GM21447 (cell line): ENCODE measurements at regions not wholly inside any gene's neighbourhood (a gene's known extent, or its start where the extent isn't known, plus 50 kb on each side); places are given as distances from the start of the nearest gene placed in this dataset.
"Not testable (repeated sequence)": the region's sequence is repeated elsewhere in the genome, so short reads cannot be mapped to it uniquely, and the experiment has no call there.

Experiments
- ATAC-seq: cut with Tn5 transposase; IDR thresholded peaks from one replicate; pipeline ENCODE4 v1.9.1; 2021; ENCODE audit not compliant: unreplicated experiment

DNA sequence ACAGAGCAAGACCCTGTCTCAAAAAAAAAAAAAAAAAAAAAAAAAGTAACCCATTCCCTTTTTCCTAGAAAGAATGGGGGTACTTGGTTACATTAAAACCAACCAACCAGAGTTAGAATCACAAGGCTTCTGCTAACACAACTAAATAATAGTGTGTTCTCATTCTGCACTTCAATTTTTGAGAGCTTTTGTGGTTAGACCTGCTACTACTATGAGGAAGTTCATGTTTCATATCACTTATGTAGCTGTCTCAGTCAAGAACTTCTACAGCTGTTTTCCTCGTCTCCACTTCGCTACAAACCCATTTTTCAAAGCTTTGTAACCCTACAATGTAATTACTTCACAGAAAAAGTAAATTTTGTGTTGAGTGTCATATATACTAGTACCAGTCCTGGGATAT lies 58.3 kb downstream of the PDHA2 start:
- no peak for ATAC-seq

DNA sequence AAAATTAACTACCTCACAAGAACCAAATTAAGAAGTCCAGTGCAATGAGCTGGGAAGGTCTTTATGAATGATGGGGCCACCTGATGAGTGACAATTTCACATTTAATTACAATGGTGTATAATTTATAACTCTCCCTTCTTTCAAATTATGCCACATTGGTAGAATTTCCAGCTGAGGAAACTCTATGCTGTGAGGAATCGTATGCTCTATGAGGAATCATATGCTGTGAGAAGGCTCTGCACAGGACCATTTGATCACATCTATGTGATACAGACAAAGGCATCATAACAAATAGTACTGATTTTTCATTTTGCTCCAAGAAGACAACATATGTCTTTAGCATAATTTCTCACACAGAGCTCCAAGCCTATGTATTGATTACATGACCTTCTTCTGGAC lies 69.3 kb downstream of the PDHA2 start:
- no peak for ATAC-seq

DNA sequence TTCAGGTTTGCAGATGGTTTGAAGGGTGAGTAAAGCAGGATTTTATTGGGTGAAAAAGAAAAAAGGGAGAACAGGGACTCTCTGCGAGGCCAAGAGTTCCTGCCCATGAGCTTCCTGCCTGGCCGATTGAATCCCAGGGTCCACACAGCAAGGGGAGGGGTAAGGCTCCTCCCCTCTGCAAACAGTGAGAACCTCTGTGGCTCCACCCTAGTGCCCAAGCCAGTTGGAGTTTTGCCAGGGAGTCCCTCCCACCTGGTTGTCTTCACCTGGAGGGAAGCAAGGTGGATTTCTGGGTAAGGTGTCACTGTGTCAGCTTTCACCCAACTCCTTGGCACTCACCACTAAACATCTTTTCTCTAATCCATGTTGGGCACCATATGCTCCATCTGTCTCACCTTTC lies 70.9 kb downstream of the PDHA2 start:
- ATAC-seq, result no peak

DNA sequence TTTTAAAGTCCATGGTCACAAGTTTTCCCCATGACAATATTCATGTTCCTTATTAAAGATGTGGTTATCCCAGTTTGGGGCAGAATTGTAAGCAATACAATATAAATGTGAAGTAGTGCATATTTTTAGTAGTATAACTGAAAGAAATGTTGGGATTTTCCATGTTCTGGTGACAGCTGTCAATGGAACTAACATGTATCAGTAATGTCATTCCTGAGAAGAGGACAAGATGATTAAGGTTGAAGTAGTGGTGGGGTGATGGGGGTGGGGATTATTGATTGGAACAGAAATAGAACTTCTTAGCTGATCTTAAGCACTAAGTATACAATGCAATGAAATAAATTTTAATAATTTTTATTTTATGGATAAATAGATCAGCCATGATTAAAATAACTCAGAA lies 81.6 kb downstream of the PDHA2 start:
- ATAC-seq, result no peak

DNA sequence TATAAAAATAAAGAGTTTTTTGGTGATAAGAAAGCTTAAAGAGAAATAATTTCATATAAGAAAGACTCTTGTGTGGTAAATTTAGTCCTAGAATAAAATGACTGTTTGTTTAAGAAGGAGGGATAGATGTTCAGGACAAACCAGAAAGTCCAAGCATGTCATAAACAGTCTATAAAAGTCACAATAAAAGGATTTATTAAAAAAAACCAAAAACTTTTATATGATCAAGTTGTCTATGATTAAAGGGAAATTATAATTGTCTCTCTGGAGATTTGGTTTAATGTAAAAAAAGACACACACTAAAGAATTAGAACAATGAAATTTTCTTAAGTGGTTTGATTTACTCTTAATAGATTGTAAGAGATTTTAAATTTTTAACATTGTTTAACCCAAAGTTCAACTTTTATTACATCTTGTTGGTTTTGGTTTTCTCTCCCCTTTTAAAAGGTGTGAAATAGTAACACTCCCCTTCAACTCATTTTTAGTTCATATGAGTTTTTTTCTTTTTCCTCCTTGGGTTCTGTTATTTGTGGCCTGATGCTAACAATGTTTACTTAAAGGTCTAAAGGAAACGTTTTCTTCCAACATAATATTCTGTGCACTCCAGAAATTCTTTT lies 89.7 kb downstream of the PDHA2 start:
- ATAC-seq, result no peak

DNA sequence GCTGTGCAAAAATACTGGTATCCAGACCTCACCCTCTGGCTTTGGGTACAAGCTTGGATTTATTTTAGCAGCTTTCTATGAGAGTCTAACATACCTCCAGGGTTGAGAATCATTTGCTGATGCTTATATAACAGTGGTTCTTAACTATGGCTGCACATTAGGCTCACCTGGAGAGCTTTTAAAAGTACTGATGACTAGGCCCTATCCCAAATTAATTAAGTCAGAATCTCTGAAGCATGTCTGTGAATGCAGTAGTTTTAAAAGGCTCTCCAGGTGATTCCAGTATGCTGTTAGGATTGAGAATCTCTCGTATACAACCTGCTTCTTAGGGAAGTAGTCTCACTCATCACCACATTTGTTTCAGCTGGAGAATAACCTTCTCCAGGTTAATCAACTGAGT lies 99.2 kb downstream of the PDHA2 start:
- ATAC-seq, result no peak

DNA sequence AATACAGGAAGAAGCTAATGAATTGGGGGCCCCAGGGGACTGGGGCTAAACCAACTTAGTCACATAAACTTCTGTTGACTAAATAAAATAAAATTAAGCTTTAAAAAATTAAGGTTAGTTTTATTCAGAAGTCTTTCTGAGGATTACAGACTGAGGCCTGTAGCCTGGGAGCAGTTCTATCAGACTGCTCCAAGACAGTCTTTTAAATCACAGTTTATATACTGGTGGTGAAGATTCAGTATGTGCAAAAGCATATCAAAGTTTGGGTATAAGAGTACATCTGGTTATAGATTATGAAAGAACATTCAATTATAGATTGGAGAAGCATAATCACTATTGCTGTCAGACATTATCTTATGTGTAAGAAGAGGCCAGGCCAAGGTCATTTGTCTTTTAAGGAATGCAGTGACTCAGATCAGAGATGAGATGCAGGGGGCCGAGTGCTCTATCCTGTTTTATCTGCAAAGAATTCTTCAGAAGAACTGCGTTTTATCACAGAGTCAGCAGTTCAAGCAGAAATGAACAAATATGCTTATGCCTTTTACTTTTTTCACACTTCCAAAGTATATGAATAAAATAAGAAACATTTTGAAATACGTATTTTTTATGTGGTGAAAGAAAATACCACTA lies 109.4 kb downstream of the PDHA2 start:
- ATAC-seq, result no peak

DNA sequence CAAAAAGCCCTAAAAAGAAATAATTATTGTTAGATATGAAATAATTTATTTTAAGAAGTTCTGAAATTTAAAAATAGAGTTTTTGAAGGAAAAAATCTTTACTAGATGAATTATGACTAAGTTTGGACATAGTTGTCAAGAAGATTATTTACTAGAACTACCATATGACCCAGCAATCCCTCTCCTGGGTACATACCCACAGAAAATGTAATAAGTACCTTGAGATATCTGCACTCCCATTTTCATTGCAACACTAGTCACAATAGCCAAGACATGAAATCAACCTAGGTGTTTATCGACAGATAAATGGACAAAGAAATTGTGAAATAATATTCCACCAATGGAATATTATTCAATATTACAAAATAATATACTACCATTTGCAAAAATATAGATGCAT lies 109.9 kb downstream of the PDHA2 start:
- no peak for ATAC-seq

DNA sequence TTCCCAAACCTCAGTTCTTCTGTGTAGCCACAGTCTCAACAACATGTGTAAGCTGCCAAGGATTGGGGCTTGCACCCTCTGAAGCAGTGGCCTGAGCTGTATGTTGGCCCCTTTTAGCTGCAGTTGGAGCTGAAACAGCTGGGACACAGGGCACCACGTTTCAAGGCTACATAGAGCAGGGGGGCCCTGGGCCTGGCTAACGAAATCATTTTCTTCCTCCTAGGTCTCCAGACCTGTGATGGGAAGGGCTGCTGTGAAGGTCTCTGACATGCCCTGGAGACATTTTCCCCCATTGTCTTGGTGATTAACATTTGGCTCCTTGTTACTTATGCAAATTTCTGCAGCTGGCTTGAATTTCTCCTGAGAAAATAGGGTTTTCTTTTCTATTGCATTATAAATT lies 112.6 kb downstream of the PDHA2 start:
- ATAC-seq, result not testable (repeated sequence)

DNA sequence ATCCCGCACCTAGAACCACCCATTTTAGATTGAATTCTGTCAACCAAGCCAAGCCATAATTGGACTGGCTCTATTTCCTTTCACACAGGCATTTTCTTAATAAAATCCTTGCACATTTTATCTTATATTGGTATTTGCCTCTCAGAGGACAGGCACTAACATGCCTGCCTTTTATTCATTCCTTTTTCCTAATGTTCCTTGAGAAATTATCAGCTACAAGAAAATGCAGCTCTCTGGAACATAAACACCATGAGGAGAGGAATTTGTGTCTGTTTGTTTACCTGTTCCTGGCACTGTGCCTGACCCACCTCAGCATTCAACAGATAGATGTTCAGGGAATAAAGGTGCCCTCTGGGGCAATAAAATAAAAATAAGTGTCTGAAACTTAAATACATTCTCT lies 116.2 kb downstream of the PDHA2 start:
- no peak for ATAC-seq

DNA sequence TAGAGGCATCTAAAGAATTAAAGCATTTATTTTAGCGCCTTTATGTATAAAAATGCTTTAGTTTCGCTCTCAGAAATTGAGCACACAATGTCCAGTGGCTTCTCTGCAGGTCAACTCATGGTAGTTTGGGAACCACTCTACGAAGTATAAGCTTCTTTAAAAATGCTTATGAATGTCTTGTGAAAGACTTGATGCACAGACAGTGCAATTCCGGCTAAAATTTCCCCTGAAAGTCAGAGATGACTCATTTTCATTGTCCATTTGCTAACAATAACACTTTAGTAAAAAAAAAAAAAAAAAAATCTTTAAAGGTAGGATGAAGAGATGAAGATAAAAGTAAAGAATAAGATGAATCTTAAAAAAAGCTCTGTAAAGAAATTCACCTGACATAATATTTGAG lies 117.2 kb downstream of the PDHA2 start:
- ATAC-seq, result no peak

DNA sequence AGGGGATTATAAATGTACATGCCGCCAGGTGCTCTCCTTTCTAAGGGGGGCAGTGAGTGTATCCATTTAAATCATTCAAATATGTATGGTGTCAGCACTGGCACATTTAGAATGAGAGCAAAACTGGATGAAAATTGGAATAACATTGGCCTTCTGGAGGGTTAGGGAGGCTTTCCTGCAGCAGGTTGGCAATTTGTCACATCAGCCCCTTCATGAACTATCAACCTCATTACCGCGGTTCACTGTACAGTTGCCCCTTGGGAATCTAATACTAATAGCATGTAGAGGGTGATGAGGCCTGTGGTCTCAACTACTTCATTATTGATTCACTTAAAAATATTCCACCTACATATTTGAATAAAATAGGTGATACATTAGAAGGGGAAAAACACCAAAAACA lies 117.9 kb downstream of the PDHA2 start:
- ATAC-seq, result no peak

DNA sequence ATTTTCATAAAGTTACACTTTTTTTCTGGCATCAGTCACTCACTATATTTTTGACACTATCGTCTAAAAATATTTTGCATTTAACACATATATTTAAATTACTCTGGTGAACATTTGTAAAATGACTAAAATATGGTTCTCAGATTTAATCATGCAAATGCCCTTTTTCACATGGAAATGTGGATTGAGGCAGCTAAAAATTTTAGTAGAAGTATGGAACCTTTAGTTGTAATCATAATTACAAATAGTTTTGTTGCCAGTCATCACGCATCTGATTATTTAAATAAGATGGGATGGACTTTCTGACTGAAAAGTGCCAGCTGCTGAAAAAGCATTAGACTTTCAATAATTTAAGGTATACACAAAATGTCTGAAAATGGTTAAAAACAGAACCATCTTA lies 119.3 kb downstream of the PDHA2 start:
- no peak for ATAC-seq

DNA sequence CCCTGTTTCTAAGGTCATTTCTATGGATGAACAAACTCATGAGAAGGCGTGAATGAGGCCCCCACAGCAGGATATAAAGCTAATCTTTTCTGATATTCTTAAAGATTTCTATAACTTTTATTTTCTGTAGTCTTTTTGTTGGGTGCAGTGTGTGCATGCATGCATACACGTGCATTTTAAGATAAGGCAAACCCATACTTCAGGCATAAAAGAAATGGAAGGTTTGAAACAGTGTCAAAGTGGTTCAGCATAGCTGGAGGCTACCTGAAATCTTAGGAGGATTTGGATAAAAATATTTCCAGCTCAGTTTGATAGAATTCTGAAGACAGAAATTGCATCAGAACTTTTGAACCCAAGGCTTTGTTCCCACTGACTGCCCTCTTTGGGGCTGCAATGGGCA lies 119.7 kb downstream of the PDHA2 start:
- no peak for ATAC-seq

DNA sequence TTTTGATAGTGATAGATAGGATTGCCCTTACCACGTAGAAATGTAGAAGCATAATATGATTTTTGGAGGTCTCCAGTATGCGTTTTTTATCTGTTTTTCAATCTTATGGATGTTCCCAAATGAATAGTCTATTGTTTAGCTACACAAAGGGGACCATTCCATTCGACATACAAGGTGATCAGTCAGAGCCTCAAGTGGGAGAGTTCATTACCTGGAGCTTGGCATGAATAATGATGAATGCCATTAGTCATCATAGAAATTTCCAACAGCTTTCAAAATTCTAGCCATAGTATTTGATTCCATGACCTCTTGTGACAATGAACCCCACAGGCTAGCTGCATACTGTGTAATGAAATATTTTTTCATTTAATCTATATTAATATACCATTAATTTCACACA lies 123.6 kb downstream of the PDHA2 start:
- no peak for ATAC-seq

DNA sequence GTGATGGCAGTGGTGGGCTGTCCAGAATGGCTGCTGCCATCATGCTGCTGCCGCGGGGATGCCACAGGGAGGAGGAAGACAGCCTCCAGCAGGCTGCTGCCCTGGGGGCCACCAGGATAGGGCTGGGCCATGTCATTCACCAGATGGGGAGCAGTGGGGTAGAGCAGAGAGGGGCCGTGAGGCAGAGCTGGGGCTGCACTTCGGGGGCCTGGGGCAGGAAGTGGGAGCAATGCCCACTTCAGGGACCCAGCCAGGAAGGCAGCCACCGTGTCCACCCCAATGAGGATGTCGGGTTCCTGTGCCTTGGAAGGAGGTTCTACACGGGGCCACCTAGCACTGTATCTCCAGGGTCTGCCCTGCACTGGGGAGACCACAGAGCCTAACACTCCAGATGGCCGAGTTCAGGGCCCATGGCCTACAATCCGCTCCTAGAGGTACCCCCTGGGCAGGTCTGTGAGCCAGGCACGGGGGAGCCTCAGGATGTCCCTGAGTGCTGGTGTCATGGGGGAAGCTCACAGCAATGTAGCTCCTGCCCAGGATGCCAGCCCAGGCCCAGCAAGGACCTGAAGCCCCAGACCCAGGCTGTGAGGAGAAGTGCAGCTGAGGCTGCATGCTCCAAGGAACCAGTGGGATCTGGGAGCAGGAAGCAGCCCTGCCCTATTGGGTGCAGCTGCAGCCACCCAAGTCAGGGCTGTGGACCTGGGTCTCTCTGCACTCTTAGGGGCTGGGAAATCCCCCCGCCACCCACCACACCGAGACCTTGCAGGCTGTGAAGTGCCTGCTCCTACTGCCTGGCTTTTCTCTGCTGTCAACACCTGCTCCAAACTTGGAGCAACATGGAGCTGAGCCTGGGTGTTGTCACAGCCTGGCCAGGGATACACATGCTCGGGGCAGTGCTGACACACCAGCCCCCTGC lies 140.3 kb downstream of the PDHA2 start:
- no peak for ATAC-seq

DNA sequence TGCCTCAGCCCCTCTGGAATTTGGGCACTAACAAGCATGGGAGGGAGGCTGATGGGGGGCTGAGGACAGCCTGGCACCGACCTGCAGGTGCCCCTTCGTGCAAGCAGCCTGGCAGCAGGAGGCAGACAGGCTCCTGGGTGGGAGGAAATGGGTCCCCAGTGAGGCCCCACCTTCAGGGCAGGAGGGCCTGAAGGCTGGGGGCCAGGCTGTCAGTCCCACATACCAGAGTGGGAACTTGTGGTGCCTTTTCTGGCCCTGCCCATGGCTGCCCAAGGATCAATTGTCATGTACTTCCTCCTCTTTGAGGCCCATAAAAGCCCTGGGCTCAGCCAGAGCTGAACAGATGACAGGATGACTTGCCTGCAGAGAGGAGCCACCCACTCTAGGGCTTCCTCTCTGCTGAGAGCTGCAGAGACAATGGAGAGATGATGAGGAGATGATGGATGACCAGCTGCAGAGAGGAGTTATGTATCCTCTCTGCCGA lies 141.0 kb downstream of the PDHA2 start:
- no peak for ATAC-seq

DNA sequence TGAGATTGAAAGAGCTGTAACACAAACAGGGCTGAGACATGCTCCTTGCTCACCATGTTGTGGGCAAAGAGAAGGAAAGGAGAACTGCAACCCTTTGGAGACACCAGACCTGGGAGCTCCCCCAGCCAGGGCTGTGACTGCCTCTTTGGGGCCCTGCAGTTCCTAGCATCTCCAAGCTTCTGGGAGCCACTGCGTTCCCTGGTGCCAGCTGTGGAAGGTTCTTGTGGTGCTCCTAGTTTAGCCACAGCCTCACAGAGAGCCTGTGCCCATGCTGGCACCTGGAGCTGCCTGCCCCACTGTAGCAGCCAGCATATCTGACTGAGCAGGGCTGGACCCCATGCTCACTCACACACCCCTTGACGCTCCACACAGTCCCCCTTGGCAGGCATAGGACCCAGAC lies 141.7 kb downstream of the PDHA2 start:
- ATAC-seq, result no peak

DNA sequence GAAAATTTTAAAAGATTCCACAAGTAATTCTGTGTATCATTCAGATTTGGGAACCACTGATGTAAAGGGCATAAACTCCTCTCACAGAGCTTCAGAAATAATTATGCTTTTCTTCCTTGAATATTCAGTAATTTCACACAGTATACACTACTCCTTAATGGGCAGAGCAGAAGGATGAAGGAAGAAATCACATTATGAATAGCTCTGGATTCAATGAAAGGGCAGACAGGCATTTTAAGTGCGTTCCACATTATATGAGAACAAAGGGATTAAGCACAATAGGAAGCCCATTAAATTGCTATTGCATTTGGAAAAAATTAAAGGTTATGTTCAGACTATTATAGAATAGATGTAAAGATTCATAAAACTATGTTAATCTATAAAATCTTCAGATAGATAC lies 142.6 kb downstream of the PDHA2 start:
- no peak for ATAC-seq

DNA sequence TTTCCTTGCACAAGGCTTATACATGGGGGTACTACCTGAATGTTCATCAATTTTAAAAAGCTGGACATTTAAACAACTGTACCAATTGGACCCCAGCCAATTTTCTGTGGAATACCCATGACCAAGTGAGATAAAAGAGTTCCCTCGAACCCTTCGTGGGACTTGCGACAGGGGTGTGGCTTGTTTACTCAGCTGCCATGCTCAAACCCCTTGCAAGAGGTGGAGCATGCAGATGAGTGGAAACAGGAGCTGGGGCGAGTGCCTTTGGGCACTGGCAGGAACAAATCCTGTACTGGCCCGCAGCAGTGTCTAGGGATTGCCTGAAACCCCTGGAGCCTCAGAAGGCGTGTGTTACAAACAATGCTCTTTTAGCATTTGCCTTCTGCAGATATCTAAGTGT lies 144.2 kb downstream of the PDHA2 start:
- no peak for ATAC-seq

DNA sequence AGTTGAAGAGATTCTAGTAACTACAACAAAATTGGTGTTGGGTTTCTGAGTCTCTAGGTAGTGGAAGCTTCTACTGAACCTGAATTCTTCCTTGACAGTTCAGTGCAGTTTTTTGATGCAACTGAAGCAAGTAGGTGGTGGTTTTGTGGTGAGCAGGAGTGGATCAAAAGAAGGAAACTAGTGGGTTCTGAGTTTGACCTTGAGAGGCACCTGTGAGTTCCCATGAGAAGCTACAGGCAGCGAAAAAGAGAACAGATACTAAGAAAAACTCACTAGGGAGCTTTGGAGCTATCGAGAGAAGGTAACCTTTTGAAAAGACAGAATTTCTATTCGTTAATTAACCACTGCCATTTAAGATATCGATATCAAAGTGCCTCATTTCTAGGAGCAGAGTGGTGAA lies 145.2 kb downstream of the PDHA2 start:
- ATAC-seq, result no peak
